PC-9 (cell line): ENCODE measurements at regions not wholly inside any gene's neighbourhood (a gene's known extent, or its start where the extent isn't known, plus 50 kb on each side); places are given as distances from the start of the nearest gene placed in this dataset.

Experiments used
- CTCF ChIP-seq: fragments of 200-600 bp; sonication (generic); conservative IDR thresholded peaks from 2 replicates; pipeline ENCODE4 v1.6.1; 2017; ENCODE audit warnings: mixed run types, antibody characterized with exemption, mild to moderate bottlenecking, moderate library complexity
- EZH2 ChIP-seq: fragments of 200-600 bp; sonication (generic); IDR thresholded peaks from 2 replicates; pipeline ENCODE4 v1.8.0; 2017; ENCODE audit warnings: antibody characterized with exemption, low read depth

DNA sequence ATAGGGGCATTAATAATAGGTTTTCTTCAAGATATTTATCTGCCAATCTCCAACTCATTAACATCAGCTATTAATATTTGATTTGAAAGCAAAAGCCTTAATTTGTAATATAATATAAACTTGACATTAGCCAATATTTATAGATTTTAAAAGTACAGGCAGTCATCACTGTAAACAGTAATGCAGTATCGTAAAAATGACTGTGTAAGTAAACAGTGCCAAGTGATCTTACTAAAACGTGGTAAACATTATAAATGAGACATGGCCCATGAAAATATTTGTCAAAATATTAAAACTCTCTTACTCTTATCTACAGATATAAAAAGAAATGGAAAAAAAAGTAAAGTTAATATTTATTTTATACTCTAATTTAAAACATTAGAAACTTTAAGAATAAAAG lies 101.6 kb upstream of the EPHA6 start:
- TF ChIP-seq CTCF (no peak), EZH2 (no peak)
